AG09319 (cell line): ENCODE measurements at regions not wholly inside any gene's neighbourhood (a gene's known extent, or its start where the extent isn't known, plus 50 kb on each side); places are given as distances from the start of the nearest gene placed in this dataset.

ENCODE experiments used
- DNase-seq: peaks from one replicate; pipeline ENCODE4 v3.0.0-alpha.2; 2010; ENCODE audit warnings: low read depth; ENCODE audit errors: extremely low read depth
- TF ChIP-seq, protein P1 (sequence below): IDR thresholded peaks from 2 replicates; pipeline ENCODE4 v1.5.1; 2011; ENCODE audit warnings: low read depth, mild to moderate bottlenecking, inconsistent platforms, low read length, moderate library complexity

DNA sequence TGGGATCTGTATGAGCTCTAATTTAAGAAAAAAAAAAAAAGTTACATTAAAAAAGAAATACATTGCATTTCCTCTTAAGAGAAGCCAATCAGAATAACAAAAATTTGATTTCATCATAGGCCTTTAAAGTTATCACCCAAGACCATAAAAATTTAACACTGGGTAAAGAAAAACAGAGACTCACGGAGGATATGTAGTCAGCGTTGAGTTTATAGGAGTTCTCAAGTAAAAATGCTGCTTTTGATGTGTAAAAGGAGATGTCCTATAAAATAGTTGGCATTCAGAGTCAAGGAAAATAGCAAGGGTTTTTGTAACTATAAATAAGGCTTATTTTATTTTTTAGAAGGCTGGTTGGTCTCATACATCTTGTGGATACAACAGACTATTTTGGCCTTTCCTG, 191.1 kb downstream of the EFNB2 start:
- no peak for DNase-seq
- TF ChIP-seq, protein P1, sequence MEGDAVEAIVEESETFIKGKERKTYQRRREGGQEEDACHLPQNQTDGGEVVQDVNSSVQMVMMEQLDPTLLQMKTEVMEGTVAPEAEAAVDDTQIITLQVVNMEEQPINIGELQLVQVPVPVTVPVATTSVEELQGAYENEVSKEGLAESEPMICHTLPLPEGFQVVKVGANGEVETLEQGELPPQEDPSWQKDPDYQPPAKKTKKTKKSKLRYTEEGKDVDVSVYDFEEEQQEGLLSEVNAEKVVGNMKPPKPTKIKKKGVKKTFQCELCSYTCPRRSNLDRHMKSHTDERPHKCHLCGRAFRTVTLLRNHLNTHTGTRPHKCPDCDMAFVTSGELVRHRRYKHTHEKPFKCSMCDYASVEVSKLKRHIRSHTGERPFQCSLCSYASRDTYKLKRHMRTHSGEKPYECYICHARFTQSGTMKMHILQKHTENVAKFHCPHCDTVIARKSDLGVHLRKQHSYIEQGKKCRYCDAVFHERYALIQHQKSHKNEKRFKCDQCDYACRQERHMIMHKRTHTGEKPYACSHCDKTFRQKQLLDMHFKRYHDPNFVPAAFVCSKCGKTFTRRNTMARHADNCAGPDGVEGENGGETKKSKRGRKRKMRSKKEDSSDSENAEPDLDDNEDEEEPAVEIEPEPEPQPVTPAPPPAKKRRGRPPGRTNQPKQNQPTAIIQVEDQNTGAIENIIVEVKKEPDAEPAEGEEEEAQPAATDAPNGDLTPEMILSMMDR: no peak

GRCh38 chr13:106343836-106344235, 191.6 kb downstream of the EFNB2 start:
- TF ChIP-seq, protein P1: no peak

DNA sequence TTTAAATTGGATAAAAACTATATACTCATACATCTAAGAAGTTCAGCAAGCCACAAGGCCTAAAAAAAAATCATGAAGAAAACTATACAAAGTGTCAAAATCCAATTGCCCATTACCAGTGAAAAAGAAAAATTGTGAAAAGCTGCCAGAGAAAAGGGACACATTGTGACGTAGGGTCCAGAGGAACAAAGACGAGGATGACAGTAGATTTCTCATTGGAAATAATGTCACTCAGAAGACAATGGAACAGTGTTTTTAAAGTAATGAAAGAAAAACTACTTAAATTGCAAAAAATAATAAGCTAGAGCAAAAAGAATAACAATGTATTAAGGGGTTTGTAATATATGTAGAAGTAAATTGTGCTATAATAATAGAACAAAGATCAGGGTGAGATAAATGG, 195.2 kb downstream of the EFNB2 start:
- TF ChIP-seq, protein P1: no peak
- no peak for DNase-seq

More at GRCh38 chr13:106343836-106344235, 191.6 kb downstream of the EFNB2 start:
- DNase-seq: no peak

DNA sequence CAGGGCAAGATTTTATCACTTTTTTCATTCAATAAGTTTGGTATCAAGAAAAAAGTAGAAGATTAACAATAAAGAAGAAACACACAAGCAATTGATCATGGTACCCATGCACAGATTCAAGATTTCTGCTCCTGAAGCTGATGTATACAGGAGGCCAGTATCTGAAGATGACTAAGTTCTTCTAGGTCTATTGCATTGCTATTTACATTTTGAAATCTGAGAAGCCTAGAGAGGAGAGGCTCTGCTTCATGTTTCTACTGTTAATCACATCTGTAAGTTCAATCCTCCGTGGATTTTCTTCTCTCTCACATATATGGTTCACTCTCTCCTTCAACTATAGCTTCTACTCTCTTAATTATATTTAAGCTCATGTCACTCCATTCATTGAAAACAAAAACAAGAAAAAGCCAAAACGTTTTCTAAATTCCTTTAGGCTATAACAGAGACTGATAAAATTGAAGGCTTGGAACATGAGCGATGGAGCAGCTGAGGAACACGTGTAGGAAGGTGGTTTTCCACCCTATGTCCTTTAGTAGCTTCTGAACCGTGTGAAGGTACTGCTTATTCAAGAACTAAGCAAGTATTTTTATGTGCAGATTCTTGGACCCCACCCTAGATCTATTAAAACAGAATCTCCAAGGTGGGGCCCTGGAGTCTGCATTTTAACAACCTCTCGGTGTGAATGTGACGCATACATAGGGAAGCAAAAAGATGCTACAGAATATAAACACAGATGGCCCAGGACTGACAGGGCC, 198.2 kb downstream of the EFNB2 start:
- TF ChIP-seq, protein P1: no peak
- DNase-seq: no peak

DNA sequence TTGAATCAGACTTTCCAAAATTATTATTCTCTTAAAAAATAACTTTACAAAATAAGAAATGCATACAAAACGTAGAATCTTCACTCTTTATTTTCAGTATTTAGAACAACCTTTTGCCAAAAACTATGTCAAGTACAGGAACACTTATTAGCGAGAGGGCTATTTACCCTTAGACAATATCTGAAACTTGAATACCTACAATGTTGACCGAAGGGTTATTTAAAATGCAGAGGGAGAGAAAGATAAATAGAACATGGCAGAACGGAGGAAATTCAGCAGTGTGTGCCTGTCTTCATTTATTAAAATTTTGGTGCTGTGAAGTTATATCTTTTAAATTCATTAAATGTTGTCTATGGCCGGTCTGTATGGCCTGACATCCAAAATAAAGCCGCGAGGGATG, 198.8 kb downstream of the EFNB2 start:
- DNase-seq: no peak
- TF ChIP-seq, protein P1: no peak

- DNase-seq: no peak
- TF ChIP-seq, protein P1: no peak
Measured at GRCh38 chr13:106332621-106333020, 202.8 kb downstream of the EFNB2 start.

DNA sequence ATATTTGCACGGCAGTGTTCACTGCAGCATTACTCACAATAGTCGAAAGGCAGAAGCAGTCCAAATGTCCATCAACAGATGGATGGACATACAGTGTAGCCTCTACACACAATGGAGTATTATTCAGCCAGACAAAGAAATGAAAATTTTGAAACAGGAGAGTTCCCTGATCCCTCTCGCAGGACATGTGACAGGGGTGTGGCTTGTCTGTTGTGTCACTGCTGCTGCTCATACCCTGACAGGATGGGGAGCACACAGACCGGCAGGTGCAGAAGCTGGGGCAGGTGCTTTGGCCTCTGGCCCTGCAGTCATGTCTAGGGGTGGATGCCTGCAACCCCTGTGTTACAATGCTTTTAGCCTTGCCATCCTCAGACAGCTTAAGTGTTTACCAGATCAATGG, 204.3 kb downstream of the EFNB2 start:
- TF ChIP-seq, protein P1: no peak
- DNase-seq: no peak
